ENCODE measurements at regions not wholly inside any gene's neighbourhood (a gene's known extent, or its start where the extent isn't known, plus 50 kb on each side); places are given as distances from the start of the nearest gene placed in this dataset.

DNA sequence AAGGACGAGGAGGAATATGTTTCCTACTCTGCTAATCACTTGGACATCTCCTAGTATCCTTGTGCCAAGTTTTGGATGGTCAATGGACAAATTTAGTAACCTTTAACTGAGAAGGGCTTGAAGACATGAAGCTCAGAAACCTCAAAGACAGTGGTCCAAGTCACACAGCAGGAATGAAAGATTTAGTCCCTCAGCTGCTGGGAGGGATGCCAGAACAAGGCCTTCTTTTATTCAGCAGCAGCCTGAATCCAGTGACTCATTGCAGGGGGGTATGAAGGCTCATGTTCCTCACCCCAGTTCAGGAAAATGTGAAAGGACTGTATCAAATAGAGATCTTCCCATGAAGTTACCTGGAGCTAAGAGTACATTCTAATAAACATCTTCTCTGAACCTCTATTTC, 214.9 kb upstream of the UGT8 start:
- WGBS, 2 donors = 74 to 78% methylated on average over 1 of the region's 1 CpG
- TF ChIP-seq POLR2AphosphoS5 (IDR thresholded peaks at IDR 0.05) (no peak), POLR2A (IDR thresholded peaks at IDR 0.05) (no peak), EP300 (IDR thresholded peaks at IDR 0.05) (no peak)
- TF ChIP-seq, protein P1, sequence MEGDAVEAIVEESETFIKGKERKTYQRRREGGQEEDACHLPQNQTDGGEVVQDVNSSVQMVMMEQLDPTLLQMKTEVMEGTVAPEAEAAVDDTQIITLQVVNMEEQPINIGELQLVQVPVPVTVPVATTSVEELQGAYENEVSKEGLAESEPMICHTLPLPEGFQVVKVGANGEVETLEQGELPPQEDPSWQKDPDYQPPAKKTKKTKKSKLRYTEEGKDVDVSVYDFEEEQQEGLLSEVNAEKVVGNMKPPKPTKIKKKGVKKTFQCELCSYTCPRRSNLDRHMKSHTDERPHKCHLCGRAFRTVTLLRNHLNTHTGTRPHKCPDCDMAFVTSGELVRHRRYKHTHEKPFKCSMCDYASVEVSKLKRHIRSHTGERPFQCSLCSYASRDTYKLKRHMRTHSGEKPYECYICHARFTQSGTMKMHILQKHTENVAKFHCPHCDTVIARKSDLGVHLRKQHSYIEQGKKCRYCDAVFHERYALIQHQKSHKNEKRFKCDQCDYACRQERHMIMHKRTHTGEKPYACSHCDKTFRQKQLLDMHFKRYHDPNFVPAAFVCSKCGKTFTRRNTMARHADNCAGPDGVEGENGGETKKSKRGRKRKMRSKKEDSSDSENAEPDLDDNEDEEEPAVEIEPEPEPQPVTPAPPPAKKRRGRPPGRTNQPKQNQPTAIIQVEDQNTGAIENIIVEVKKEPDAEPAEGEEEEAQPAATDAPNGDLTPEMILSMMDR (IDR thresholded peaks at IDR 0.05) = no peak
- Histone ChIP-seq H3K4me1 (peaks cover 0 to 8% (median 0%) of the 10 kb centered on the region in 4 donors), H3K27ac (no peak overlapping the region), H3K36me3 (no peaks in the 10 kb centered on the region), H3K4me3 (no peak overlapping the region), H3K9me3 (no peaks in the 10 kb centered on the region), H3K27me3 (no peaks in the 10 kb centered on the region)
- intact Hi-C loops (cut with DNase I) = loop anchor here (10.0 kb wide), 3 partner anchors 311 to 599 kb away; no protein-coding TSS in a partner anchor
- no peak for DNase-seq

- Histone ChIP-seq H3K4me1 (peaks cover 0 to 8% (median 0%) of the 10 kb centered on the region in 4 donors), H3K4me3 (no peak overlapping the region), H3K27me3 (no peaks in the 10 kb centered on the region), H3K27ac (no peak overlapping the region), H3K36me3 (no peaks in the 10 kb centered on the region), H3K9me3 (no peaks in the 10 kb centered on the region)
- TF ChIP-seq, protein P1 (IDR thresholded peaks at IDR 0.05) = peak in 2 of 4 experiments; percentile 6 to 39
- no peak for TF ChIP-seq POLR2AphosphoS5 (IDR thresholded peaks at IDR 0.05)
- 1 to 19% methylated on average over 4 of the region's 4 CpGs for WGBS, 2 donors
- intact Hi-C loops (cut with DNase I) = loop anchor here (10.0 kb wide), 3 partner anchors 310 to 600 kb away; no protein-coding TSS in a partner anchor
- no peak for DNase-seq
Measured at GRCh38 chr4:114384629-114385028, 214.0 kb upstream of the UGT8 start.

- H3K27ac ChIP-seq = no peak overlapping the region
- H3K36me3 ChIP-seq = no peaks in the 10 kb centered on the region
- H3K9me3 ChIP-seq = no peaks in the 10 kb centered on the region
- no peak for DNase-seq
- TF ChIP-seq POLR2A (IDR thresholded peaks at IDR 0.05) (no peak), POLR2AphosphoS5 (IDR thresholded peaks at IDR 0.05) (no peak), EP300 (IDR thresholded peaks at IDR 0.05) (no peak)
- TF ChIP-seq, protein P1 (IDR thresholded peaks at IDR 0.05) = no peak
- H3K4me3 ChIP-seq = no peak overlapping the region
- H3K4me1 ChIP-seq = peaks cover 0 to 8% (median 0%) of the 10 kb centered on the region in 4 donors
- intact Hi-C loops (cut with DNase I) = loop anchor here (10.0 kb wide), 3 partner anchors 309 to 601 kb away; no protein-coding TSS in a partner anchor
- no peaks in the 10 kb centered on the region for H3K27me3 ChIP-seq
- WGBS, 2 donors = 84 to 89% methylated on average over 9 of the region's 9 CpGs
Measured at GRCh38 chr4:114385195-114385985, 213.2 kb upstream of the UGT8 start.

GRCh38 chr4:114386637-114387233, 211.9 kb upstream of the UGT8 start:
- H3K4me1 ChIP-seq = peaks cover 0 to 8% (median 0%) of the 10 kb centered on the region in 4 donors
- no peak overlapping the region for H3K27ac ChIP-seq
- H3K9me3 ChIP-seq = no peaks in the 10 kb centered on the region
- intact Hi-C loops (cut with DNase I) = loop anchor here (10.0 kb wide), 3 partner anchors 308 to 602 kb away; no protein-coding TSS in a partner anchor
- H3K27me3 ChIP-seq = no peaks in the 10 kb centered on the region
- DNase-seq = no peak
- 16 to 34% methylated on average over 5 of the region's 5 CpGs for WGBS, 2 donors
- TF ChIP-seq EP300 (IDR thresholded peaks at IDR 0.05) = no peak
- TF ChIP-seq, protein P1 (IDR thresholded peaks at IDR 0.05) = peak in 3 of 4 experiments; percentile 33 to 56 (median 45)
- H3K36me3 ChIP-seq = no peaks in the 10 kb centered on the region
- H3K4me3 ChIP-seq = no peak overlapping the region

All from sigmoid colon (tissue), 6 donors.